ENCODE measurements at regions not wholly inside any gene's neighbourhood (a gene's known extent, or its start where the extent isn't known, plus 50 kb on each side); places are given as distances from the start of the nearest gene placed in this dataset.

DNA sequence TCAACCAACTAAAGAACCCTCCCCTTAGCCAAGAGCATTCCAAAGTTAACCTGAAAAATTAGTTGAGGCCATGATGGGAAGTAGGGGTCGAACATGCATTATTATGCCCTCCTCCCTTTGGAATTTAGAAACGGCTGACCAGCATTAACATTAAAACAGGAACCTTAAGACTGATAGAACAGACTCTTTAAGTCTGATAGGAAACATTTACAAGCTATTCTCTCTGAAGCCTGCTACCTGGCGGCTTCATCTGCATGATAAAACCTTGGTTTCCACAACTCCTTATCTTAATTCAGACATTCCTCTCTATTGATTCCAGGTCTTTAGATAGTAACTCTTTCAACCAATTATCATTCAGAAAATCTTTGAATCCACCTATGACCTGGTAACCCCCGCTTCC lies 331.0 kb downstream of the CGGBP1 start:
- no peaks in the 10 kb centered on the region for H3K36me3 ChIP-seq (ENCODE audit: control insufficient read depth, insufficient read depth, low read length)
- no peak overlapping the region for H2BK20ac ChIP-seq (ENCODE audit: low read depth, low read length)
- H3K23ac ChIP-seq (ENCODE audit: low read depth, low read length), result no peak overlapping the region
- H3K18ac ChIP-seq (ENCODE audit: low read depth, low read length), result no peak overlapping the region
- H3K4ac ChIP-seq (ENCODE audit: low read depth, low read length), result no peak overlapping the region
- no peak overlapping the region for H2BK5ac ChIP-seq (ENCODE audit: low read depth, low read length, poor library complexity, severe bottlenecking)
- no peak overlapping the region for H2BK15ac ChIP-seq (ENCODE audit: low read depth, low read length)
- no peaks in the 10 kb centered on the region for H3K27me3 ChIP-seq (ENCODE audit: control insufficient read depth, insufficient read depth, low read length)
- H3K79me1 ChIP-seq (ENCODE audit: low read depth in 1 of 2, low read length in 2 of 2), result no peaks in the 10 kb centered on the region
- H2AK9ac ChIP-seq (replicated peaks; ENCODE audit: low read depth, low read length, poor library complexity), result no peak overlapping the region
- ChIA-PET CTCF (no interaction called here), POLR2A (ENCODE audit: unreplicated experiment) (no interaction called here)
- H3K4me2 ChIP-seq (ENCODE audit: low read depth, low read length), result no peak overlapping the region
- no peak overlapping the region for H3K9ac ChIP-seq (ENCODE audit: low read depth, low read length)
- no peak overlapping the region for H3K27ac ChIP-seq (ENCODE audit: insufficient read depth, low read length)
- H3K14ac ChIP-seq (replicated peaks; ENCODE audit: low read depth, low read length), result no peak overlapping the region
- no peak overlapping the region for H2AFZ ChIP-seq (replicated peaks; ENCODE audit: low read length, poor library complexity)
- no peak overlapping the region for H3K4me3 ChIP-seq (ENCODE audit: insufficient read depth, low read depth, low read length)
- no peak for ATAC-seq (ENCODE audit: low read depth)
- no peak for TF ChIP-seq RFX5 (IDR thresholded peaks at IDR 0.05; ENCODE audit: low read depth, low read length)
- H4K20me1 ChIP-seq (ENCODE audit: insufficient read depth, low read length), result no peaks in the 10 kb centered on the region
- H3K9me3 ChIP-seq (ENCODE audit: control insufficient read depth, insufficient read depth, low read length), result peaks cover 14% of the 10 kb centered on the region
- no peaks in the 10 kb centered on the region for H3K9me1 ChIP-seq (ENCODE audit: insufficient read depth, low read length)
- H4K5ac ChIP-seq (ENCODE audit: low read depth, low read length), result no peak overlapping the region
- BruUV-seq (replicated peaks), result no TSS peak
- H3K4me1 ChIP-seq (ENCODE audit: control insufficient read depth, insufficient read depth, low read length), result no peaks in the 10 kb centered on the region
- no peak for DNase-seq
- H2BK120ac ChIP-seq (ENCODE audit: low read depth, low read length), result no peak overlapping the region
- no peak overlapping the region for H4K91ac ChIP-seq (ENCODE audit: insufficient read depth, low read depth, low read length)
- intact Hi-C loops (cut with micrococcal nuclease) (no loop called here), dilution Hi-C loops (cut with HindIII; ENCODE audit: low sequenced_read_pairs, unreplicated experiment) (no loop called here), in situ Hi-C loops (cut with MboI; ENCODE audit: low sequenced_read_pairs) (no loop called here)
- WGBS, 2 experiments (ENCODE audit: extremely low coverage in 2 of 2, insufficient read length in 1 of 2), result no CpG with 5 or more reads among the region's 4 CpGs
- H4K8ac ChIP-seq (ENCODE audit: low read depth in 2 of 2, low read length in 2 of 2), result no peak overlapping the region
- no peak overlapping the region for H3K56ac ChIP-seq (ENCODE audit: extremely low read depth, insufficient read depth, low read length)
- no peak overlapping the region for H2AK5ac ChIP-seq (ENCODE audit: low read depth, low read length)

Measured in IMR-90 (cell line).